PC-9 (cell line): ENCODE measurements at regions not wholly inside any gene's neighbourhood (a gene's known extent, or its start where the extent isn't known, plus 50 kb on each side); places are given as distances from the start of the nearest gene placed in this dataset.

ENCODE experiments used
- BruUV-seq: library from RNA; stranded (reverse); fragments of 400-500 nt; replicated peaks from 2 replicates; lab custom pipeline; 2021; lab: Mats Ljungman, UMichigan
- CTCF ChIA-PET: fragments of 300-600 bp; sonication (Branson Sonifier 250); formaldehyde crosslinking; loops from one replicate; lab custom pipeline; 2022; ENCODE audit warnings: antibody characterized with exemption; lab: Charles Lee
- POLR2A ChIA-PET: fragments of 300-600 bp; sonication (Branson Sonifier 250); formaldehyde crosslinking; loops from one replicate; lab custom pipeline; 2022; ENCODE audit warnings: antibody characterized with exemption; ENCODE audit not compliant: unreplicated experiment; lab: Charles Lee
- DNase-seq, 2 experiments: peaks; one replicate each; pipeline versions ENCODE4 v3.0.0 to v3.0.0-alpha.2; 2015 to 2022; ENCODE audit warnings: mixed read lengths in 1 of 2
- H2AFZ ChIP-seq: fragments of 200-600 bp; sonication (generic); 2 replicates; pipeline ENCODE4 v1.8.1; 2017; ENCODE audit warnings: antibody characterized with exemption
- H3F3A ChIP-seq: fragments of 200-600 bp; sonication (generic); 2 replicates; pipeline ENCODE4 v1.8.1; 2017; ENCODE audit warnings: antibody characterized with exemption, mild to moderate bottlenecking, low read depth; ENCODE audit not compliant: insufficient read depth
- H3K27ac ChIP-seq: fragments of 200-600 bp; sonication (generic); 2 replicates; pipeline ENCODE4 v1.6.1; 2016; ENCODE audit warnings: mixed run types
- H3K27me3 ChIP-seq: fragments of 200-600 bp; sonication (generic); 2 replicates; pipeline ENCODE4 v1.6.1; 2016; ENCODE audit warnings: low read depth, mixed run types; ENCODE audit not compliant: insufficient read depth
- H3K36me3 ChIP-seq: fragments of 200-600 bp; sonication (generic); 2 replicates; pipeline ENCODE4 v1.6.1; 2016; ENCODE audit warnings: low read depth, mixed run types
- H3K4me1 ChIP-seq: fragments of 200-600 bp; sonication (generic); replicated peaks from 2 replicates; pipeline ENCODE4 v1.6.1; 2016; ENCODE audit warnings: mixed run types; ENCODE audit not compliant: insufficient read depth
- H3K4me2 ChIP-seq: fragments of 200-600 bp; sonication (generic); 2 replicates; pipeline ENCODE4 v1.6.1; 2017; ENCODE audit warnings: mixed run types
- H3K4me3 ChIP-seq: fragments of 200-600 bp; sonication (generic); 2 replicates; pipeline ENCODE4 v1.6.1; 2016; ENCODE audit warnings: mixed run types
- H3K79me2 ChIP-seq: fragments of 200-600 bp; sonication (generic); 2 replicates; pipeline ENCODE4 v1.6.1; 2017; ENCODE audit warnings: low read depth, mixed run types
- H3K9me2 ChIP-seq: fragments of 200-600 bp; sonication (generic); 2 replicates; pipeline ENCODE4 v1.8.1; 2017; ENCODE audit warnings: mild to moderate bottlenecking; ENCODE audit not compliant: insufficient read depth
- H3K9me3 ChIP-seq: fragments of 200-600 bp; sonication (generic); 2 replicates; pipeline ENCODE4 v1.8.1; 2016; ENCODE audit warnings: low read depth; ENCODE audit not compliant: insufficient read depth
- H4K20me1 ChIP-seq: fragments of 200-600 bp; sonication (generic); 2 replicates; pipeline ENCODE4 v1.8.1; 2017; ENCODE audit not compliant: insufficient read depth
- EZH2 ChIP-seq: fragments of 200-600 bp; sonication (generic); IDR thresholded peaks from 2 replicates; pipeline ENCODE4 v1.8.0; 2017; ENCODE audit warnings: antibody characterized with exemption, low read depth
- intact Hi-C: fragments of 100-400 bp; cut with micrococcal nuclease; formaldehyde crosslinking; loops from one replicate; pipeline ENCODE4 v1.10.0; 2022; ENCODE audit not compliant: unreplicated experiment
- TF ChIP-seq, protein P1 (sequence below): fragments of 200-600 bp; sonication (generic); conservative IDR thresholded peaks from 2 replicates; pipeline ENCODE4 v1.6.1; 2017; ENCODE audit warnings: mixed run types, antibody characterized with exemption, mild to moderate bottlenecking, moderate library complexity

DNA sequence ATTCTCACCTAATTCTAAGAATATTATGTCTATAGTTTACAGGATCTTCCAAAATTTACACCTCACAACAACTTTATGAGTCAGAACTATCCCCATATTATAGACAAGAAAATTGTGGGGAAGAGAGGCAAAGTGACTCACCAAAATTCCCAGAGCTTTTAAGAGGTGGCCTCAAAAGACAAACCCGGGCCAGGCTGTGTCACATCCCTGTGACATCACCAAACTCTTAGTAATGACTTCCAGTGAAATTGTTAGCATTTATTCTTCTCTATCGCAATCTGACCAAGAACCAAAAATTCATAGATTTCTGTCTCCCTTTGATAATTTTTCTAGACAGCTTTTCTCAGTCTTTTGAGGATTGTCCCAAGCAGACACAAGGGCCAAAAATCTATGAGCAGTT is 134.3 kb downstream of the SNX19 start:
- peaks cover 10% of the 10 kb centered on the region; the same call in 1 of the 2 replicates for H3F3A ChIP-seq
- no peak overlapping the region for H2AFZ ChIP-seq
- no peaks in the 10 kb centered on the region for H3K79me2 ChIP-seq
- peak; percentile 24 to 68 for DNase-seq
- BruUV-seq = no TSS peak
- H3K36me3 ChIP-seq = no peaks in the 10 kb centered on the region
- no peak overlapping the region for H3K4me3 ChIP-seq
- no peaks in the 10 kb centered on the region for H3K9me2 ChIP-seq
- intact Hi-C loops = loop anchor here (10.0 kb wide), 1 partner anchor 107 kb away; no protein-coding TSS in a partner anchor
- H3K27ac ChIP-seq = peak overlapping the region; percentile 55
- no peaks in the 10 kb centered on the region for H3K9me3 ChIP-seq
- H4K20me1 ChIP-seq = no peaks in the 10 kb centered on the region
- H3K4me1 ChIP-seq = peaks cover 24% of the 10 kb centered on the region
- no peaks in the 10 kb centered on the region for H3K27me3 ChIP-seq
- 0 out of 2 replicates have a peak overlapping the region, but pooled peaks have one; percentile 34 for H3K4me2 ChIP-seq
- ChIA-PET CTCF (no interaction called here), POLR2A (no interaction called here)
- TF ChIP-seq EZH2 = no peak
- TF ChIP-seq, protein P1, sequence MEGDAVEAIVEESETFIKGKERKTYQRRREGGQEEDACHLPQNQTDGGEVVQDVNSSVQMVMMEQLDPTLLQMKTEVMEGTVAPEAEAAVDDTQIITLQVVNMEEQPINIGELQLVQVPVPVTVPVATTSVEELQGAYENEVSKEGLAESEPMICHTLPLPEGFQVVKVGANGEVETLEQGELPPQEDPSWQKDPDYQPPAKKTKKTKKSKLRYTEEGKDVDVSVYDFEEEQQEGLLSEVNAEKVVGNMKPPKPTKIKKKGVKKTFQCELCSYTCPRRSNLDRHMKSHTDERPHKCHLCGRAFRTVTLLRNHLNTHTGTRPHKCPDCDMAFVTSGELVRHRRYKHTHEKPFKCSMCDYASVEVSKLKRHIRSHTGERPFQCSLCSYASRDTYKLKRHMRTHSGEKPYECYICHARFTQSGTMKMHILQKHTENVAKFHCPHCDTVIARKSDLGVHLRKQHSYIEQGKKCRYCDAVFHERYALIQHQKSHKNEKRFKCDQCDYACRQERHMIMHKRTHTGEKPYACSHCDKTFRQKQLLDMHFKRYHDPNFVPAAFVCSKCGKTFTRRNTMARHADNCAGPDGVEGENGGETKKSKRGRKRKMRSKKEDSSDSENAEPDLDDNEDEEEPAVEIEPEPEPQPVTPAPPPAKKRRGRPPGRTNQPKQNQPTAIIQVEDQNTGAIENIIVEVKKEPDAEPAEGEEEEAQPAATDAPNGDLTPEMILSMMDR = no peak

DNA sequence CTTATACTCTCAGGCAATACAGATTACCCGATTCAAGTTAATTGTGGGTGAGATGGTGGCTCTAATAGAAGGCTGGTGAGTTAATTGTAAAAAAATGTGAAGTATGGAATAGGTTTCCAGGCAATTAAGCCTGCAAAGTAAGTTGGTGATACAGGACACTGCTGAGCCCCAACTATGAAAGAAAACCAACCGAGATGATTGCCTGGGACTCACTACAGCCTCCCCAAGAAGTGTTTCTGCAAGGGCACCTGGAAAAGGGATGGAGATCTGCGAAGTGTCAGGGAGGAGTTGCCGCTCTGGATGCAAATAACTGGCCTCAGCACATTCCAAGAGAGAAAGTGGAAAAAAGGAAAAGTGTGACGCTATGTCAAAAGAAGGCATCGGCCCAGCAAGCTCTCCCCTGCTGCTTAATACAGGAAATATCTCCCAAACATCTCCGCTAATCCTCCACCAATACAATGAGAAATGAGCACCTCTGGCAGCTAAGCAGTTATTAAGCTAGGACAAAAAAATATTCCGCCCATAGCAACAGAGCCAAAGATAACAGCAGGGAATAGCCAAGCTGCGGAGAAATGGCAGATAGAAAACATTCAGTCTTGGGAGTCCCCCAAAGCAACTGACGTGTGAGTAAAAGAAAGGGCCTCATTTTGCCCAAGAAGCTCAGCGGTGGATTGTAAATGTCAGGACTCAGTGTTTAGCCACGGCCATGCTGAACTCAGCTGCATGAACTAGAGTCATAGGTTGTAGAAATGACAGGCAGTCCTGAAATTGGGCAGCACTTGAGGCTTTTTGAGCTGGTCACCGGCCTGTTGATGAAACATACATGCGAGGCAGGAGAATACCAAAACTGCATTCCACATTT is 133.7 kb downstream of the SNX19 start:
- CTCF ChIA-PET = no interaction called here
- no peak overlapping the region for H3K4me3 ChIP-seq
- peak overlapping the region; percentile 55 for H3K27ac ChIP-seq
- peaks cover 30% of the 10 kb centered on the region for H3K4me1 ChIP-seq
- intact Hi-C loops = loop anchor here (10.0 kb wide), 1 partner anchor 108 kb away; no protein-coding TSS in a partner anchor
- no peaks in the 10 kb centered on the region for H3K36me3 ChIP-seq
- no peak overlapping the region for H2AFZ ChIP-seq
- POLR2A ChIA-PET = no interaction called here
- TF ChIP-seq EZH2 = no peak
- TF ChIP-seq, protein P1 = no peak
- no peaks in the 10 kb centered on the region for H3K79me2 ChIP-seq
- H3K27me3 ChIP-seq = no peaks in the 10 kb centered on the region
- no peaks in the 10 kb centered on the region for H4K20me1 ChIP-seq
- no TSS peak for BruUV-seq
- peaks cover 10% of the 10 kb centered on the region; the same call in 1 of the 2 replicates for H3F3A ChIP-seq
- H3K9me3 ChIP-seq = no peaks in the 10 kb centered on the region
- DNase-seq = peak; percentile 11 to 51
- H3K4me2 ChIP-seq = 0 out of 2 replicates have a peak overlapping the region, but pooled peaks have one; percentile 13
- no peaks in the 10 kb centered on the region for H3K9me2 ChIP-seq

DNA sequence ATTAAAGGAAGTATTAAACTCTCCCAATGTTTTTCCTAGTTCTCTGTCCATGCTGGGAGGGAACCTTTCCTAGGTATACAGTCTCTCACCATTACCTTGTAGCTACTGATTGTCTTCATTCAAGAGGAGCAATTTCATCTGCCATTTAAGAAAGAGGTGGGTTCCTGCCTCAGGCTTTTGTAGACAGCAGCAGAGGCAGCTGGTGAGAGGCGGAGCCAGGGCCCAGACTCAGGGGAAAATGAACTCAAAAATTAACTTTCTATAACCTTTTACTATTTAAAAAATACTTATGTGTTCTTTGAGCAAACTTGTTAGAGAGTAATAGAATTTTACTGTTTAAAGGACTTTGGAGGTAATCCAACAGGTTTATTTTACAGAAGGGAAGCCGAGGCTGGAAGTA is 133.0 kb downstream of the SNX19 start:
- H3F3A ChIP-seq = peaks cover 10% of the 10 kb centered on the region; the same call in 1 of the 2 replicates
- BruUV-seq = no TSS peak
- H4K20me1 ChIP-seq = no peaks in the 10 kb centered on the region
- TF ChIP-seq, protein P1 = no peak
- no peak for TF ChIP-seq EZH2
- H3K4me1 ChIP-seq = peaks cover 38% of the 10 kb centered on the region
- intact Hi-C loops = loop anchor here (10.0 kb wide), 1 partner anchor 109 kb away; no protein-coding TSS in a partner anchor
- H3K27me3 ChIP-seq = no peaks in the 10 kb centered on the region
- H3K4me2 ChIP-seq = no peak overlapping the region
- no peaks in the 10 kb centered on the region for H3K36me3 ChIP-seq
- H3K27ac ChIP-seq = no peak overlapping the region
- H2AFZ ChIP-seq = no peak overlapping the region
- H3K9me3 ChIP-seq = no peaks in the 10 kb centered on the region
- H3K4me3 ChIP-seq = no peak overlapping the region
- ChIA-PET CTCF (no interaction called here), POLR2A (no interaction called here)
- H3K9me2 ChIP-seq = no peaks in the 10 kb centered on the region
- H3K79me2 ChIP-seq = no peaks in the 10 kb centered on the region
- DNase-seq = no peak
